C4-2B (cell line): ENCODE measurements at regions not wholly inside any gene's neighbourhood (a gene's known extent, or its start where the extent isn't known, plus 50 kb on each side); places are given as distances from the start of the nearest gene placed in this dataset.

Source experiments
- H3K27ac ChIP-seq: fragments of 450-650 bp; 2 replicates; pipeline ENCODE4 v1.5.1; 2017
- CTCF ChIP-seq: fragments of 450-650 bp; conservative IDR thresholded peaks from 2 replicates; pipeline ENCODE4 v1.5.1; 2017; ENCODE audit warnings: mild to moderate bottlenecking
- ZFX ChIP-seq: fragments of 450-650 bp; IDR thresholded peaks from 2 replicates; pipeline ENCODE4 v1.6.1; 2017

DNA sequence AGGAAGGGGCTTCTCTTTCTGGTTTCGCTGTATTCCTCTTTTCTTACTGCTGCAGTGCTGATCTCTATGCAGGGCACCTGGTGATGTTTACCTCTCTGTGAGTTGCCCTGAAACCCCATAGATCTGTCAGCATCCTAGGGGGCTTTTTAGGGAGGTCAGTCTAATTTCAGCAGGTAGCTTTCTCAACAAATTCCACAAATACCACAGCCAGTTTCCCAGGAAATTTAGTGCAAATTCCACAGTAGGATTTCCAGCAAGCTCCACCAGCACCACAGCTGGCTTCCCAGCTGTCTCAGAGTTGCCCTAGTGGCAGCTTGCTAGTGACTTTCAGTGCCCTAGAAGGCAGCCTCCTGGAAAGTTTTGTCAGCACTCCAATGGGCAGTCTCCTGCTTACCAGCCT lies 379.1 kb upstream of the SMC2 start:
- TF ChIP-seq ZFX, result no peak
- TF ChIP-seq CTCF, result no peak
- H3K27ac ChIP-seq, result no peak overlapping the region

DNA sequence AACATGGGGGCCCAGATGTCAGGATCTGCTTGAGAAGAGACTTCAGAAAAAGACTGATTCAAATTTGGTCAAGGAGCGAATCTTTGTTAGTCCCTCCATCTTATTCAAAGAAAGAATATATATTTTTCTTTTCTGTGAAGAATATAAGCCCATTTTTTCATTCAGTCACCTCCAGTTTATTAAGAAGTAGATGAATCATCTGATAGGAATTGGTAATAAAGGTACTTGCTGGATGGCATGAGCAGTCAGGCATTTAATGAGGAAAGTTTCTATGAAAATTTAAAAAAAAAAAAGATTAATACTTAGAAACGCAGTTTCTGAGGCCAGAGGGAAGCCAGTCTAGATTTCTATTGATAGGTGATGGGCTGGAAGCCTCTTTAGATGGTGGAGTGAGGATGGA lies 373.1 kb upstream of the SMC2 start:
- H3K27ac ChIP-seq, result no peak overlapping the region
- TF ChIP-seq CTCF (no peak), ZFX (no peak)

- H3K27ac ChIP-seq, result no peak overlapping the region
- TF ChIP-seq CTCF (no peak), ZFX (no peak)
Observed at GRCh38 chr9:103730866-103731265, 363.2 kb upstream of the SMC2 start.

DNA sequence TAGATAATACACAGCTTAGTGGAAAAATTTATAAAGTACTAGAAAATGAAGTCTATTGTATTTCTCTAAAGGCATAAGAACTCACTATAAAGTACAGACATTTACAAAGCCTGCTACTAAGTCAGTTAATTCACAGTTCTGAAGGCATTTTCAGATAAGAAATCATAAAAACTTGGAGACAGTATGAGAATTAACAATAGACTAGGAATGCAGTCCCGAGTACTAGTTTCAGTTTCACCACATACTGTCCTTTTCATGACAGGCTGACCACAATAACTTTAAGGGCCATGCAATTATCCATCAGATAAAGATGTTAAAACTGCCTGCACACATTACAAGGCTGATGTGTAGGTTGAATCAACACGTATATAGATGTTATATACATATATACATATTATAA lies 362.6 kb upstream of the SMC2 start:
- TF ChIP-seq ZFX (no peak), CTCF (no peak)
- no peak overlapping the region for H3K27ac ChIP-seq

DNA sequence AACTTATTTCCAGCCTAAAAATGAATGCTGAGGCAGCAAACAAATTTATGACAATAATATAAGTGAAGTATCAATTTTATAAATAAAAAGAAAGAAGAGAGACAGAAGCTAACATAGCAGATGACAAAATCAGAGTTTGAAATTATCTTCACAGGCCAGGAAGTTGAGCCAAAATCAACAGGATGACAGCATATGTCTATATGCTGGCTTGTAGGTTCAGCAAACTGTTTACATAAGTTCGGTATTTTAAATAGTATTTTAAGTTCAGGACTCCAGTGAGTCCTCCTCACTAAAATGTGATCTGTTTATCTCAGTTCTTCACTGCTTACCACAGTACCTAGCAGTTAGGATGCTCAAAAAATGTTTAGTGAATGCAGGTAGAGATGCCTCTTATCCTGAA lies 359.6 kb upstream of the SMC2 start:
- TF ChIP-seq ZFX, result no peak
- no peak for TF ChIP-seq CTCF
- H3K27ac ChIP-seq, result no peak overlapping the region

DNA sequence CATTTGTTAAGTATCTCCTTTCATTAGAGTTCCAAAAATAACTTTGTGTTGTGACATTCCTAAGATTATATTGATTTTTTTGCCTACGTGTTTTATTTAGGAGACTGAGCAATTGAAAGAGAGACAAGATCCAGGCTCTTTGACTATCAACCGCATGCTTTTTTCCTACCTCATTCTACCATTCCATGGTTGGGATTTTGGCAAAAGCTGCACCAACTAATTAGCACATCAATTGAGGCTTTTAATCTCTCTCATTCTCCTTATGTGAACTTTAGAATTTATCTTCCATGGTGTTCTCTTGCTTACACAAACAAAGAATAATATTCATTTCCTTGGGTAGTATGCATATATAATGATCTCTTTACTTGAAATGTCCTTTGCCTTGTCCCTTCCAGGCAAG lies 338.7 kb upstream of the SMC2 start:
- H3K27ac ChIP-seq, result no peak overlapping the region
- TF ChIP-seq ZFX, result no peak
- TF ChIP-seq CTCF, result no peak

- TF ChIP-seq ZFX (no peak), CTCF (no peak)
- H3K27ac ChIP-seq, result no peak overlapping the region
Observed at GRCh38 chr9:103755986-103756385, 338.1 kb upstream of the SMC2 start.
